ENCODE measurements at regions not wholly inside any gene's neighbourhood (a gene's known extent, or its start where the extent isn't known, plus 50 kb on each side); places are given as distances from the start of the nearest gene placed in this dataset.

GRCh38 chr1:4976859-4977440 is 322.5 kb downstream of the AJAP1 start:
- ChIA-PET CTCF (no interaction called here), RAD21 (ENCODE audit: unreplicated experiment) (no interaction called here), POLR2A (no interaction called here), SMC1A (ENCODE audit: uncharacterized antibody, unreplicated experiment) (no interaction called here)
- Histone ChIP-seq H3K27ac (ENCODE audit: control insufficient read depth, insufficient read depth) (no peak overlapping the region), H3K9me3 (replicated peaks; ENCODE audit: control insufficient read depth, insufficient read depth, low read length) (no peaks in the 10 kb centered on the region), H4K20me1 (ENCODE audit: control insufficient read depth, insufficient read depth) (no peaks in the 10 kb centered on the region), H3K27me3 (replicated peaks in 1 of 2; ENCODE audit: control insufficient read depth in 2 of 2, insufficient read depth in 2 of 2, low read length in 1 of 2) (no peaks in the 10 kb centered on the region), H3K4me3 (no peak overlapping the region), H3K36me3 (ENCODE audit: control insufficient read depth in 2 of 2, insufficient read depth in 2 of 2, low read length in 1 of 2) (no peaks in the 10 kb centered on the region), H3K4me2 (ENCODE audit: control insufficient read depth, insufficient read depth) (no peak overlapping the region), H2AFZ (ENCODE audit: control insufficient read depth, low read depth, low read length) (no peak overlapping the region), H3K79me2 (ENCODE audit: control insufficient read depth, insufficient read depth, low read length) (no peaks in the 10 kb centered on the region), H3K4me1 (ENCODE audit: control insufficient read depth, insufficient read depth, low read length) (no peaks in the 10 kb centered on the region), H3K9ac (ENCODE audit: control insufficient read depth, insufficient read depth, low read length) (no peak overlapping the region)
- BruUV-seq (replicated peaks) = no TSS peak
- WGBS (ENCODE audit: insufficient coverage, insufficient replicate concordance, low lambda C conversion rate, missing lambda C conversion rate) = 66% methylated on average over 14 of the region's 15 CpGs
- intact Hi-C loops (cut with micrococcal nuclease; ENCODE audit: unreplicated experiment) = no loop called here
- no peak for TF ChIP-seq SIN3A (IDR thresholded peaks at IDR 0.05; ENCODE audit: low read depth, low read length)
- in situ Hi-C loops (cut with MboI) = no loop called here
- FAIRE-seq (no peak), ATAC-seq (no peak), DNase-seq (ENCODE audit: low read depth, low spot score) (no peak)

GRCh38 chr1:4975856-4976255 is 321.4 kb downstream of the AJAP1 start:
- DNase-seq (ENCODE audit: low read depth, low spot score) (no peak), FAIRE-seq (no peak), ATAC-seq (no peak)
- intact Hi-C loops (cut with micrococcal nuclease; ENCODE audit: unreplicated experiment) = no loop called here
- CTCF ChIA-PET = no interaction called here
- Histone ChIP-seq H3K4me1 (ENCODE audit: control insufficient read depth, insufficient read depth, low read length) (no peaks in the 10 kb centered on the region), H4K20me1 (ENCODE audit: control insufficient read depth, insufficient read depth) (no peaks in the 10 kb centered on the region), H3K9me3 (replicated peaks; ENCODE audit: control insufficient read depth, insufficient read depth, low read length) (no peaks in the 10 kb centered on the region), H3K9ac (ENCODE audit: control insufficient read depth, insufficient read depth, low read length) (no peak overlapping the region), H3K79me2 (ENCODE audit: control insufficient read depth, insufficient read depth, low read length) (no peaks in the 10 kb centered on the region), H3K27ac (ENCODE audit: control insufficient read depth, insufficient read depth) (no peak overlapping the region), H3K27me3 (replicated peaks in 1 of 2; ENCODE audit: control insufficient read depth in 2 of 2, insufficient read depth in 2 of 2, low read length in 1 of 2) (no peaks in the 10 kb centered on the region), H3K4me2 (ENCODE audit: control insufficient read depth, insufficient read depth) (no peak overlapping the region), H2AFZ (ENCODE audit: control insufficient read depth, low read depth, low read length) (no peak overlapping the region), H3K36me3 (ENCODE audit: control insufficient read depth in 2 of 2, insufficient read depth in 2 of 2, low read length in 1 of 2) (no peaks in the 10 kb centered on the region), H3K4me3 (no peak overlapping the region)
- RAD21 ChIA-PET (ENCODE audit: unreplicated experiment) = no interaction called here
- in situ Hi-C loops (cut with MboI) = no loop called here
- SMC1A ChIA-PET (ENCODE audit: uncharacterized antibody, unreplicated experiment) = no interaction called here
- BruUV-seq (replicated peaks) = no TSS peak
- POLR2A ChIA-PET = no interaction called here
- WGBS (ENCODE audit: insufficient coverage, insufficient replicate concordance, low lambda C conversion rate, missing lambda C conversion rate) = 20% methylated on average over 8 of the region's 8 CpGs
- no peak for TF ChIP-seq MTA2 (IDR thresholded peaks at IDR 0.05; ENCODE audit: low read depth)
- TF ChIP-seq MLLT1 (IDR thresholded peaks at IDR 0.05) = no peak
- TF ChIP-seq MTA3 (IDR thresholded peaks at IDR 0.05; ENCODE audit: borderline replicate concordance, low read length) = no peak
- TF ChIP-seq, protein P1, sequence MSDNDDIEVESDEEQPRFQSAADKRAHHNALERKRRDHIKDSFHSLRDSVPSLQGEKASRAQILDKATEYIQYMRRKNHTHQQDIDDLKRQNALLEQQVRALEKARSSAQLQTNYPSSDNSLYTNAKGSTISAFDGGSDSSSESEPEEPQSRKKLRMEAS (IDR thresholded peaks at IDR 0.05; ENCODE audit: low read depth, low read length) = no peak
- TF ChIP-seq RBBP5 (conservative IDR thresholded peaks at IDR 0.05) = no peak
- no peak for TF ChIP-seq ZNF622 (IDR thresholded peaks at IDR 0.05)
- TF ChIP-seq MYB (IDR thresholded peaks at IDR 0.05; ENCODE audit: borderline replicate concordance, low read depth, low read length) = no peak
- TF ChIP-seq KAT2A (conservative IDR thresholded peaks at IDR 0.05; ENCODE audit: control insufficient read depth, low read depth, low read length) = no peak
- no peak for TF ChIP-seq ZNF24 (IDR thresholded peaks at IDR 0.05)
- TF ChIP-seq CHD2 (IDR thresholded peaks at IDR 0.05; ENCODE audit: borderline replicate concordance, low read depth, low read length) = no peak
- no peak for TF ChIP-seq USF1 (IDR thresholded peaks at IDR 0.05; ENCODE audit: borderline replicate concordance, extremely low read length, insufficient read depth, low read depth, low read length)
- TF ChIP-seq GATAD2B (conservative IDR thresholded peaks at IDR 0.05; ENCODE audit: low read depth) = no peak
- no peak for TF ChIP-seq FOXK2 (IDR thresholded peaks at IDR 0.05)
- no peak for TF ChIP-seq MYC (IDR thresholded peaks at IDR 0.05; ENCODE audit: insufficient read depth, insufficient read length, insufficient replicate concordance, low read length, severe bottlenecking)
- no peak for TF ChIP-seq PML (IDR thresholded peaks at IDR 0.05; ENCODE audit: low read length)
- TF ChIP-seq SPI1 (IDR thresholded peaks at IDR 0.05; ENCODE audit: borderline replicate concordance, insufficient read depth, low read depth, low read length) = no peak
- TF ChIP-seq HDAC6 (IDR thresholded peaks at IDR 0.05; ENCODE audit: unreplicated experiment) = no peak
